ENCODE measurements at regions not wholly inside any gene's neighbourhood (a gene's known extent, or its start where the extent isn't known, plus 50 kb on each side); places are given as distances from the start of the nearest gene placed in this dataset.

DNA sequence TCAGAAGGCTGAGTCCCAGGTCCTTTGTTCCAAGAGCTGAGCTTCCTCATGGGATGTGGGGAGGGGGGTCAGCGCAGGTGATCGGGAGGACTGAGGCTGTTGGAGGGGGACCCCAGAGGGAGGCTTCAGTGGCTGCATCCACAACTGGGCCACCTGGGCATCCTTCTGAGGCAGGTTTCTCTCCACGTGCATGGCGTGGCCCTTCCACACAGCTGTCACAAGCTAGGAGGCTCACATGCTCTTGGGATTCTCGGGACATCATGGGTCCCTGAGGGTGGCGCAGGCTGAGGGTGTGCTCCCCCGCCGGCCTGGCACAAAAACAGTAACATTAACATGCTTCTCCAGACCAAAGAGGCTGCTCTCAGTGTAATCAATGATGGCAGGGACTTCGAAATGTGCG is 229.6 kb upstream of the AJAP1 start:
- DNase-seq (ENCODE audit: insufficient read length, low spot score) = no peak
- TF ChIP-seq POLR2AphosphoS5 (IDR thresholded peaks at IDR 0.05; ENCODE audit: low read depth, low read length) (no peak), TAF1 (IDR thresholded peaks at IDR 0.05; ENCODE audit: low read depth, low read length) (no peak), SPI1 (IDR thresholded peaks at IDR 0.05; ENCODE audit: low read depth, low read length) (no peak), POU2F2 (IDR thresholded peaks at IDR 0.05; ENCODE audit: low read depth, low read length) (no peak)
- FAIRE-seq = no peak

GRCh38 chr1:4425892-4426291 is 228.5 kb upstream of the AJAP1 start:
- DNase-seq (ENCODE audit: insufficient read length, low spot score) (no peak), FAIRE-seq (no peak)
- TF ChIP-seq PAX5 (IDR thresholded peaks at IDR 0.05; ENCODE audit: insufficient read depth, low read length, severe bottlenecking) (no peak), POLR2AphosphoS5 (IDR thresholded peaks at IDR 0.05; ENCODE audit: low read depth, low read length) (no peak), SPI1 (IDR thresholded peaks at IDR 0.05; ENCODE audit: low read depth, low read length) (no peak), TAF1 (IDR thresholded peaks at IDR 0.05; ENCODE audit: low read depth, low read length) (no peak), POU2F2 (IDR thresholded peaks at IDR 0.05; ENCODE audit: low read depth, low read length) (no peak), POLR2A (IDR thresholded peaks at IDR 0.05; ENCODE audit: low read depth, low read length) (no peak)

- TF ChIP-seq POLR2AphosphoS5 (IDR thresholded peaks at IDR 0.05; ENCODE audit: low read depth, low read length) (no peak), SPI1 (IDR thresholded peaks at IDR 0.05; ENCODE audit: low read depth, low read length) (no peak), PAX5 (IDR thresholded peaks at IDR 0.05; ENCODE audit: insufficient read depth, low read length, severe bottlenecking) (no peak), POU2F2 (IDR thresholded peaks at IDR 0.05; ENCODE audit: low read depth, low read length) (no peak), POLR2A (IDR thresholded peaks at IDR 0.05; ENCODE audit: low read depth, low read length) (no peak), TAF1 (IDR thresholded peaks at IDR 0.05; ENCODE audit: low read depth, low read length) (no peak)
- FAIRE-seq = no peak
- no peak for DNase-seq (ENCODE audit: insufficient read length, low spot score)
These were observed 225.7 kb upstream of the AJAP1 start for GRCh38 chr1:4428711-4429110.

DNA sequence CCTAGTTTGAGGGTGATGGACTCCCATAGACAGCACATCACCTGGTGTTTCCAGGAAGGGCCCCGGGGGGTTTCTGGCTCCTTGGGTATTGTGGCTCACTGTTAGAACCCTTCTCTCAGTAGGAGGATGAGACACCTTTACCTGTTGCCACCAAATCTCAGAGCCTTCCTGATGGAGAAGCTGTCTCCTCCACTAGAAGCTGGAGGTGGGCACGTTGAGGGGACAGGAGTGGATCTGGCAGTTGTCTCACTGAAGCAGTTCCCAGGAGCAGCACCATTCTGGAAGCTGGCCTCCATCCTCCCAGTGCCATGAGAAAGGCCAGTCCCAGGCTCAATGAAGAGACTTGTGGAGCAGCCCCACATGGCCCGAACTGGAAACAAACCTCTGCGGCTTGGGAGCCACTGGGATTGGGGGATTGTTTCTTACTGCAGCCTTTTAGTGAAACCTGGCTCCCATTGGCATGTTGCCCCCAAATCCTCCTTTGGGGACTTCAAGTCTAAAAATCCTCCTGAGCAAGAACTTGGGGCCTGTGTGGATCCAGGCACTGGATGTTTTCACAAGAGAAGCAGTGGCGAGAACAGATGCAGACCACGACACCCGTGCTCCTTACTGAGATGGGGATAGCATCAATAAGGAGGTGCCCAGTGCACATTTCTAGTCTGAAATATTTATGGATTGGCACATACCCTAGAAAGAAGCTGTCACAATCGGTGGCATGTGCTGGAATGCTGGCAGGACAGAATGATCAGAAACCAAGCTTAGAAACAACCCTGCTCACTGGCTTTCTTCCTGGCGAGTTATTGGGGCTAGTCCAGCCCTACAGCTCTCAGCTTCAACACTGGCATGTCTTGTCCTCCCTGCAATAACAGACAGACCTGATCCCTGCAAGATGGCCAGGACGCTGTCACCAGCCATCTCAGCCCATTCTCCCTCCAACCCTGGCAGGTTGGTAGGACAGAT is 223.7 kb upstream of the AJAP1 start:
- FAIRE-seq = no peak
- DNase-seq (ENCODE audit: insufficient read length, low spot score) = no peak
- TF ChIP-seq POLR2A (IDR thresholded peaks at IDR 0.05; ENCODE audit: low read depth, low read length) (no peak), POU2F2 (IDR thresholded peaks at IDR 0.05; ENCODE audit: low read depth, low read length) (no peak), POLR2AphosphoS5 (IDR thresholded peaks at IDR 0.05; ENCODE audit: low read depth, low read length) (no peak), PAX5 (IDR thresholded peaks at IDR 0.05; ENCODE audit: insufficient read depth, low read length, severe bottlenecking) (no peak)

DNA sequence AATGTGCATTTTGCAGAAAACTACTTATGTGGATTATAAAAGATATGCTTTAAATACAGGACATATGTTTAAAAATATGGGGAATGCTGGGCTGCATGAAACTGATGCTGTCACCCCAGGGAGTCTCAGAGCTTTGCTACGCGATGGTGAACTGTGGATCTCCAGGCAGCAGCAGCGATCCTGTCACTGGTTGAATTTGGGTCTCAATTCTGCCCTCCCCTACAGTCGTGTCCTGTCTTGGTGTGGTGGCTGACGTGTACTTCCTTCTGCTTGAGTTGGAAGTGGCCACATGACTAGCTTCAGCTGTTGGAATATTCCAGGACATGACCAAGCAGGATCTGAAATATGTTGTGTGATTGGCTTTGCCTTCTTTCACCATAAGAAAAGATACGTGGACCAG is 222.9 kb upstream of the AJAP1 start:
- FAIRE-seq (no peak), DNase-seq (ENCODE audit: insufficient read length, low spot score) (no peak)
- TF ChIP-seq PAX5 (IDR thresholded peaks at IDR 0.05; ENCODE audit: insufficient read depth, low read length, severe bottlenecking) (no peak), POU2F2 (IDR thresholded peaks at IDR 0.05; ENCODE audit: low read depth, low read length) (no peak), SPI1 (IDR thresholded peaks at IDR 0.05; ENCODE audit: low read depth, low read length) (no peak), POLR2A (IDR thresholded peaks at IDR 0.05; ENCODE audit: low read depth, low read length) (no peak), TAF1 (IDR thresholded peaks at IDR 0.05; ENCODE audit: low read depth, low read length) (no peak), POLR2AphosphoS5 (IDR thresholded peaks at IDR 0.05; ENCODE audit: low read depth, low read length) (no peak)

GRCh38 chr1:4433075-4433474 is 221.3 kb upstream of the AJAP1 start:
- FAIRE-seq (no peak), DNase-seq (ENCODE audit: insufficient read length, low spot score) (no peak)
- TF ChIP-seq POU2F2 (IDR thresholded peaks at IDR 0.05; ENCODE audit: low read depth, low read length) (no peak), POLR2A (IDR thresholded peaks at IDR 0.05; ENCODE audit: low read depth, low read length) (no peak), SPI1 (IDR thresholded peaks at IDR 0.05; ENCODE audit: low read depth, low read length) (no peak), POLR2AphosphoS5 (IDR thresholded peaks at IDR 0.05; ENCODE audit: low read depth, low read length) (no peak), TAF1 (IDR thresholded peaks at IDR 0.05; ENCODE audit: low read depth, low read length) (no peak), PAX5 (IDR thresholded peaks at IDR 0.05; ENCODE audit: insufficient read depth, low read length, severe bottlenecking) (no peak)

GRCh38 chr1:4444086-4444485 is 210.3 kb upstream of the AJAP1 start:
- no peak for DNase-seq (ENCODE audit: insufficient read length, low spot score)

GRCh38 chr1:4447778-4448420 is 206.5 kb upstream of the AJAP1 start:
- FAIRE-seq (no peak), DNase-seq (ENCODE audit: insufficient read length, low spot score) (no peak)
- TF ChIP-seq POLR2AphosphoS5 (IDR thresholded peaks at IDR 0.05; ENCODE audit: low read depth, low read length) (no peak), TAF1 (IDR thresholded peaks at IDR 0.05; ENCODE audit: low read depth, low read length) (no peak), SPI1 (IDR thresholded peaks at IDR 0.05; ENCODE audit: low read depth, low read length) (no peak), POU2F2 (IDR thresholded peaks at IDR 0.05; ENCODE audit: low read depth, low read length) (no peak), POLR2A (IDR thresholded peaks at IDR 0.05; ENCODE audit: low read depth, low read length) (no peak), PAX5 (IDR thresholded peaks at IDR 0.05; ENCODE audit: insufficient read depth, low read length, severe bottlenecking) (no peak)

More at GRCh38 chr1:4444086-4444485, 210.3 kb upstream of the AJAP1 start:
- FAIRE-seq = no peak
- no peak for TF ChIP-seq TAF1 (IDR thresholded peaks at IDR 0.05; ENCODE audit: low read depth, low read length)
- TF ChIP-seq POLR2AphosphoS5 (IDR thresholded peaks at IDR 0.05; ENCODE audit: low read depth, low read length) = no peak
- no peak for TF ChIP-seq SPI1 (IDR thresholded peaks at IDR 0.05; ENCODE audit: low read depth, low read length)
- TF ChIP-seq POLR2A (IDR thresholded peaks at IDR 0.05; ENCODE audit: low read depth, low read length) = no peak
- TF ChIP-seq PAX5 (IDR thresholded peaks at IDR 0.05; ENCODE audit: insufficient read depth, low read length, severe bottlenecking) = no peak
- TF ChIP-seq POU2F2 (IDR thresholded peaks at IDR 0.05; ENCODE audit: low read depth, low read length) = no peak

GRCh38 chr1:4449972-4450371 is 204.4 kb upstream of the AJAP1 start:
- DNase-seq (ENCODE audit: insufficient read length, low spot score) (no peak), FAIRE-seq (no peak)
- TF ChIP-seq POLR2A (IDR thresholded peaks at IDR 0.05; ENCODE audit: low read depth, low read length) (no peak), SPI1 (IDR thresholded peaks at IDR 0.05; ENCODE audit: low read depth, low read length) (no peak), PAX5 (IDR thresholded peaks at IDR 0.05; ENCODE audit: insufficient read depth, low read length, severe bottlenecking) (no peak), POLR2AphosphoS5 (IDR thresholded peaks at IDR 0.05; ENCODE audit: low read depth, low read length) (no peak), TAF1 (IDR thresholded peaks at IDR 0.05; ENCODE audit: low read depth, low read length) (no peak), POU2F2 (IDR thresholded peaks at IDR 0.05; ENCODE audit: low read depth, low read length) (no peak)
